HG03196 (cell line): ENCODE measurements at regions not wholly inside any gene's neighbourhood (a gene's known extent, or its start where the extent isn't known, plus 50 kb on each side); places are given as distances from the start of the nearest gene placed in this dataset.
"Not testable (repeated sequence)": the region's sequence is repeated elsewhere in the genome, so short reads cannot be mapped to it uniquely, and the experiment has no call there.

Experiments
- ATAC-seq: cut with Tn5 transposase; IDR thresholded peaks from one replicate; pipeline ENCODE4 v1.9.1; 2021; ENCODE audit not compliant: unreplicated experiment

GRCh38 chr17:70278844-70279462 lies 109.6 kb downstream of the KCNJ2 start:
- no peak for ATAC-seq

GRCh38 chr17:70286391-70286790 lies 117.1 kb downstream of the KCNJ2 start:
- no peak for ATAC-seq

- ATAC-seq: no peak
These were observed 119.4 kb downstream of the KCNJ2 start for GRCh38 chr17:70288540-70289290.

- no peak for ATAC-seq
These were observed 121.4 kb downstream of the KCNJ2 start for GRCh38 chr17:70290770-70291169.

GRCh38 chr17:70292366-70292765 lies 123.0 kb downstream of the KCNJ2 start:
- ATAC-seq: no peak

GRCh38 chr17:70293564-70294310 lies 124.4 kb downstream of the KCNJ2 start:
- ATAC-seq: not testable (repeated sequence)

GRCh38 chr17:70295329-70295728 lies 126.0 kb downstream of the KCNJ2 start:
- no peak for ATAC-seq

GRCh38 chr17:70295731-70296130 lies 126.4 kb downstream of the KCNJ2 start:
- ATAC-seq: no peak

GRCh38 chr17:70296456-70296855 lies 127.1 kb downstream of the KCNJ2 start:
- no peak for ATAC-seq

GRCh38 chr17:70297397-70297796 lies 128.1 kb downstream of the KCNJ2 start:
- ATAC-seq: no peak

GRCh38 chr17:70298929-70299531 lies 129.7 kb downstream of the KCNJ2 start:
- ATAC-seq: no peak

GRCh38 chr17:70307430-70308225 lies 138.3 kb downstream of the KCNJ2 start:
- ATAC-seq: no peak

GRCh38 chr17:70308618-70309017 lies 139.3 kb downstream of the KCNJ2 start:
- no peak for ATAC-seq

GRCh38 chr17:70310221-70310672 lies 140.9 kb downstream of the KCNJ2 start:
- no peak for ATAC-seq

- no peak for ATAC-seq
These were observed 143.9 kb downstream of the KCNJ2 start for GRCh38 chr17:70313086-70313852.

GRCh38 chr17:70314096-70314495 lies 144.8 kb downstream of the KCNJ2 start:
- ATAC-seq: no peak

GRCh38 chr17:70314506-70314905 lies 145.2 kb downstream of the KCNJ2 start:
- no peak for ATAC-seq

GRCh38 chr17:70317421-70317820 lies 148.1 kb downstream of the KCNJ2 start:
- no peak for ATAC-seq

- no peak for ATAC-seq
These were observed 148.7 kb downstream of the KCNJ2 start for GRCh38 chr17:70318051-70318450.

- no peak for ATAC-seq
These were observed 150.2 kb downstream of the KCNJ2 start for GRCh38 chr17:70319516-70319915.
